Sigmoid colon (tissue), 4 donors: ENCODE measurements at regions not wholly inside any gene's neighbourhood (a gene's known extent, or its start where the extent isn't known, plus 50 kb on each side); places are given as distances from the start of the nearest gene placed in this dataset.

Experiments
- EP300 ChIP-seq, 4 donors: sonication (generic); formaldehyde crosslinking; IDR thresholded peaks; one replicate each; pipeline ENCODE4 v1.6.1; 2017; ENCODE audit warnings: antibody characterized with exemption in 4 of 4
- POLR2A ChIP-seq, 2 donors: fragments of 450-650 bp; IDR thresholded peaks; one replicate each; pipeline ENCODE4 v1.6.1; 2016; ENCODE audit warnings: antibody characterized with exemption in 2 of 2, mild to moderate bottlenecking in 2 of 2, moderate library complexity in 2 of 2
- TF ChIP-seq, protein P1 (sequence below), 4 experiments: fragments of 450-650 bp in 3 of 4; fragments of 200-600 bp in 1 of 4; IDR thresholded peaks; one replicate each; pipeline ENCODE4 v1.5.1; 2016 to 2019; ENCODE audit warnings: antibody characterized with exemption in 4 of 4, mild to moderate bottlenecking in 3 of 4, moderate library complexity in 2 of 4

DNA sequence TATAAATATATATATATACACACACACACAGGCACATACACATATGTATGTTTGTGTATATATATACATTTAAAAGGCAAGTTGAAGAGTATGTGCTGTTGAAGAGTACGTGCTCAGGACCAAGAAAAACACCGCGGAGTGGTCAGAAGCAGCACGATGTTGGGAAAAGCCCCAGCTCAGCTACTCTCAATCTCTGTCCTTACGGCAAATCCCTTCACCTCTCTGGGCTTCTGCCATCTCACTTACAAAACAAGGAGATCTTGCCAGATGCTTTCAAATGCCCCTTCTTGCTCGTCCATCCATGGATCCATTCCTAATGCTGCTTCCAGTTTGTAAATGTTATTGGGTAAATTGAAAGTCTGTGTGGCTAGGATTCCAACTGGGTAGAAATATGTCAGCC is 333.9 kb downstream of the BCL11A start:
- no peak for TF ChIP-seq EP300 (IDR thresholded peaks at IDR 0.05)
- TF ChIP-seq, protein P1, sequence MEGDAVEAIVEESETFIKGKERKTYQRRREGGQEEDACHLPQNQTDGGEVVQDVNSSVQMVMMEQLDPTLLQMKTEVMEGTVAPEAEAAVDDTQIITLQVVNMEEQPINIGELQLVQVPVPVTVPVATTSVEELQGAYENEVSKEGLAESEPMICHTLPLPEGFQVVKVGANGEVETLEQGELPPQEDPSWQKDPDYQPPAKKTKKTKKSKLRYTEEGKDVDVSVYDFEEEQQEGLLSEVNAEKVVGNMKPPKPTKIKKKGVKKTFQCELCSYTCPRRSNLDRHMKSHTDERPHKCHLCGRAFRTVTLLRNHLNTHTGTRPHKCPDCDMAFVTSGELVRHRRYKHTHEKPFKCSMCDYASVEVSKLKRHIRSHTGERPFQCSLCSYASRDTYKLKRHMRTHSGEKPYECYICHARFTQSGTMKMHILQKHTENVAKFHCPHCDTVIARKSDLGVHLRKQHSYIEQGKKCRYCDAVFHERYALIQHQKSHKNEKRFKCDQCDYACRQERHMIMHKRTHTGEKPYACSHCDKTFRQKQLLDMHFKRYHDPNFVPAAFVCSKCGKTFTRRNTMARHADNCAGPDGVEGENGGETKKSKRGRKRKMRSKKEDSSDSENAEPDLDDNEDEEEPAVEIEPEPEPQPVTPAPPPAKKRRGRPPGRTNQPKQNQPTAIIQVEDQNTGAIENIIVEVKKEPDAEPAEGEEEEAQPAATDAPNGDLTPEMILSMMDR (IDR thresholded peaks at IDR 0.05): no peak
- no peak for TF ChIP-seq POLR2A (IDR thresholded peaks at IDR 0.05)
